Fibroblast of skin of back (primary cell): ENCODE measurements at regions not wholly inside any gene's neighbourhood (a gene's known extent, or its start where the extent isn't known, plus 50 kb on each side); places are given as distances from the start of the nearest gene placed in this dataset.

ENCODE experiments used
- DNase-seq: peaks from one replicate; pipeline ENCODE4 v3.0.0-alpha.2; 2013

DNA sequence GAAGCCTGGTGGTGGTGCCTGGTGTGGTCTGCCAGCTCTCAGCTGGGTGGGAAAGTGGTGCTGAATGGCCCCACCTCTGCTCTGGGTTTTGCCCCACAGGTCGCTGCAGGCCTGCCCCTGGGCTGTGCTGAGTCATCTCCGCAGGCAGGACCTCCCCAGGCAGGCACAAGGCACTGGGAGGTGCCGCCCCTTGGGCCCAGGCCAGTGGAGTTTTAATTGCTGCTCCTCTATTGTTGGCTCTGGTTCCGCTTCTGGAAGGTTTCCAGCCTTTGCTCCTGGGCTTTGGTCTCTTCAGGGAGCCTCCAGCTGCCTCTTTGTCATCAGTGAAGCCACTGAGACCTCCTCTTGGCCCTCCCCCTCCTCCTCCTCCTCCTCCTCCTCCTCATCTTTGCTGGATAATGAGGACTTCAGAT is 180.3 kb upstream of the GRB10 start:
- peak; percentile 89 for DNase-seq

GRCh38 chr7:50962281-50962883 is 179.7 kb upstream of the GRB10 start:
- DNase-seq: no peak

- no peak for DNase-seq
Observed at GRCh38 chr7:50960621-50961310, 178.1 kb upstream of the GRB10 start.

DNA sequence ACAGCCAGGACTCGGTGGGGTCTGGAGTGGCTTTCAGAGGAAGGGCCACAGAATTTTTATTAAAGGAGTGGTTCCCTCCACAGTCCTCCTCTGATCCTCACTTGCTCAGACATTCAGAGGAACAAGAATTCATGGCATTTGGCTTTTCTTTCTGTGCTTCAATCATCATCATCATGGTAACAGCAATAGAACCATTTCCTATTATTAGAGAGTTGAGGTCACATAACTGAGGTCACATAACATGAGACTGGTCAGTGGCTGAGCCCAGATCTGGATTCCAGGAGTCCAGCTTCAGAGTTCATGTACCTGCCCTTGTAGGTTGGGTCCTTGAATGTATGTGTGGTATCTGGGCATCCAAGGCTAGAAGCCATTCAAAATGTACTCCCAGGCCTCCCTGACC is 177.3 kb upstream of the GRB10 start:
- no peak for DNase-seq

DNA sequence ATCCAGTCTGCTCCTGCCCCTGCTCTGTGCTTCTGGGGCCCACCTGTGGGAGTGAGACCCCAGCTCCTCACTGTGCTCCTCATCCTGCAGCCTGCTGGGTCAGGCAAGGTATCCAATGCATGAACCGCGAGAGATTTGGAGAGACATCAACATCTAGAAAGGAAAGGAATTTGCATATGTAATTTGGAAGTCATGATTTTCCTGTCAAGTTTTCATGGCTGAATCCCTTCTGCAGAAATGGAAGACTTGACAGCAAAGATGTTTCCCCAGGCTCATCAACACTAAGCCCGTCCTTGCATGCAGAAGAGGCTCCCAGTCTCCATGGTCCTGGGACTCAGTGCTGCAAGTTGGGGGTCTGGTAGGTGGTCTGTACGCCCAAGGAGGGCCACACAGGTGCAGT is 176.9 kb upstream of the GRB10 start:
- DNase-seq: no peak

- no peak for DNase-seq
Observed at GRCh38 chr7:50957855-50958254, 175.2 kb upstream of the GRB10 start.

DNA sequence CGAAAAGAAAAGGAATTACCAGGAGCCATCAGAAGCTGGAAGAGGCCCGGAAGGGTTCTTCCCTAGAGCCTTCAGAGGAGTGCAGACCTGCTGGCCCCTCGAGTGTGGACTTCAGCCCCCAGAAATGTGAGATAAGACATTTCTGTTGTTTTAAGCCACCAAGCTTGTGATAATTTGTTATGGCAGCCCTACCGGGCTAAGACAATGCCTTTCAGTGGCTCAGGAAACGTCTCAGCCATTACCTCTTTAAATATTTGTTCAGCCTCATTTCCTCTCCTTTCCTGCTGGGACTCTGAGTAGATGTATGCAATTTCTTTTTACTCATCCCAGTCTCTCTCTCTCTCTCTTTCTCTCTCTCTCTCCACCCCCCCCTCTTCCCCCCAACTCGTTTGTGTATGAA is 174.7 kb upstream of the GRB10 start:
- DNase-seq: no peak

DNA sequence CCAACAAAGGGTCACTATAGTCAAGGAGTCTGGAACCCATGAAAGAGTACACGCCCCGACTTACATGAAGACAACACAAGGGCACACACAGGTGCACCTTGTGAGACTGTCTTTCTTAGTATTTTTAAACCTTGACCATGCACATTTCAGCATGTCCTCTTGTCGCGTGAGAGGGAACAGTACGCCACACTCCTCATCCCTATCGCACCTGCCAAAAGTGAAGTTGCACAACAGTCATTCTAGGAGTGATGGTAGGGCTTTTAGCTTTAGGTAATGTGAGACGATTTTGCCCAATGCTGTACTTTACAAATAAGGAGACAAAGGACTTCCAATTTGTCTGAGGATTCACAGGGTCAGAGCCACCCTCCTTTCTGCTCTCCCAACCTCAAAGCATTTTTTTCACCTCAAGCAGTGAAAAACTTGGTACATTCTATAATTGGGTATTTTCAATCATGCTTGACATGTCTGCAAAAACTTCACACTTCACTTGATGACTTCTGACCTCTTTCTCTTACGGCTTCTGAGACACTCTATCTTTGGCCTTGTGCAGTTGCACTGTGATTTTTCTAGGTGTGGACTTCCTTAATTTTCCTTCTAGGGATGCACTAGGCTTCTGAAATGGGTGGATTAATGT is 173.9 kb upstream of the GRB10 start:
- DNase-seq: no peak

- DNase-seq: no peak
Observed at GRCh38 chr7:50954716-50955115, 172.0 kb upstream of the GRB10 start.

DNA sequence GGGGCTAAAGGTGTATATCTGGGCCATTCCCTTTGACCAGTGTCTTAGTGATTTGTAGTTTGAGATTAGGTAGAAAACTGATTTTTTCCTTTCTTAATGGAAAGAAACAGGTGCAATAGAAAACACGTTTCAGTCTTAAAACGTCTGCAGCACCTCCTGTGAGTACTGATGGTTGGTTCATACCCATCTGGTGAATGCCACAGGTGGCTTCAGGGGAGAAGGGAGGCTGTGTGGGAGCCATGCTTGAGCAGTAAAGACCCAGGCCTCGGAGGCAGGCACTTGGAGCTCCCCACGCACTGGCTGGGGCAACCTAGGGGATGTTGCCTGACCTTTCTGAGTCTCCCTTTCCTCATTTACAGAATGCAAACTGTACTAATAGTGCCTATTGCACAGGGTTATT is 171.5 kb upstream of the GRB10 start:
- no peak for DNase-seq

DNA sequence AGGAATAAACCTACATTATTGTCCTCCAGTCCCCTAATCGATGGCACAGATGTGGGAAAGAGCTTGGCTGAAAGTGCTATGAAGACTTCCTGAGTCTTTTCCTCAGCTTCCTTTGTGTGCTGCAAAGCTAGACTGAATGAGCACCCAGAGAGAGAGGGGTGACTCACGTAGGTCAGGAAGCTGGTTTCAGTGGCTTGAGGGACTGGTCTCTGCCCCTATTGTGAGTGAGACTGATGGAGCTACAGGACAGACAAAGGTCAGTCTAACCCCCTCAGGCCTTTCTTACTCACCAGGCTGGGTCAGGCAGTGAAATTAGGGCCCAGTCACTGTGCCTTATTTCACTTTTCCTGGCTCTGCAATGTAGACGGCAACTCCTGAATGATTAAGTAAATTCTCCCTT is 171.1 kb upstream of the GRB10 start:
- DNase-seq: peak; percentile 32

GRCh38 chr7:50953303-50953702 is 170.6 kb upstream of the GRB10 start:
- no peak for DNase-seq

DNA sequence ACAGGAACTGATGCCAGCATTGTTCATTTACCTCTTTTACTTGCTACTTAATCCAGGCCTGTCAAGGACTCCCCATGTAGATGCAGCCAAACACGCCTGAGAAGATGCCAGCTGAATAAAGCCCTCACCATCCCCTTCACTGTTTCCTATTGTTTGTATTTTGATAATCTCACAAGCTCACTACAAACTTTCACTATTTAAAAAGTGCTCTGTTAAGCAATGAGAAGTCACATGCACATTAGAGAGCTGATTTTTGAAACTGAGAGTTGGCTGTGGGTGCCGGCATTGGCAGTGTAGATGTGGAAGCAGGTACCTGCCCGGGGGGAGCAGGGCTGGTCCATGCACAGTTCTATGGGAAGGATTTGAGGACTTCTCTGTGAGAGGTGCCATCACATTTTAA is 169.8 kb upstream of the GRB10 start:
- no peak for DNase-seq

DNA sequence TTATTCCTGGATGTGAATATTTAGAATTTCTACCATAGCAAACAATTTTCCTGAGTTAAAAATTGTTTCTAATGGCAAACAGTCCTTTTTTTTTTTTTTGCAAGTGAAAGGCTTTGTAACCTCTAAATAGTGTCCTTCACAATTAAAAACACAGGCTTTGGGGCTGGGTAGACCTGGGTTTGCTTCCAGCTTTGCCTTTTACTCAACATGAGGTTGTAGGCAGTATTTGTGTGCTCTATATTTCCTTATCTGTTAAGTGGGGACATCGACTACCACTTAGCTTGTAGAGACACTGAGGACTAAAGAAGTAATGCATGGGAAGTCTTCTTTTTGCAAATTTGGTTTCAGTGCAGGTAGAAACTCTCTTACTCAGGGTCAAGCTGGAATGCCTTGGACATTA is 169.4 kb upstream of the GRB10 start:
- no peak for DNase-seq

GRCh38 chr7:50943482-50943881 is 160.8 kb upstream of the GRB10 start:
- no peak for DNase-seq

- DNase-seq: no peak
Observed at GRCh38 chr7:50941525-50941924, 158.8 kb upstream of the GRB10 start.

- peak; percentile 65 for DNase-seq
Observed at GRCh38 chr7:50940621-50941020, 157.9 kb upstream of the GRB10 start.

DNA sequence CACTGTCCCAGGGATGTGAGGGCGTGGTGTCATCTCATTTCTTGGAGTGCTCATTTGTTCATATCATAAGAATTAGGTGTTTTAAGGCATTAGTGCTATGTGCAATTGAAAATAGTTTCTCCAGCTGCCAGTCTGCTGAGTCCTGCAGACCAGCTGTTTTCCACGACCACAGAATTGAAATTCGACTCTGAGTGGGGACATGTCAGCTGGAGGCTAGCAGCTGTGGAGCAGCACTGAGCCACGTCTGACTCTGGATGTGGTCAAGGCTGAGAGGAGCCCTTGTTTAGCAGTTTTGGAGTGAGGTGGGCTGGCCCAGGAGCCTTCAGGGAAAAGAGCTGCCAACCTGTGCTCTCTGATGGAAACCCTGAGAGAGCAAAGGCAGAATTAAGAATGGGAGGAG is 156.3 kb upstream of the GRB10 start:
- peak; percentile 42 for DNase-seq

DNA sequence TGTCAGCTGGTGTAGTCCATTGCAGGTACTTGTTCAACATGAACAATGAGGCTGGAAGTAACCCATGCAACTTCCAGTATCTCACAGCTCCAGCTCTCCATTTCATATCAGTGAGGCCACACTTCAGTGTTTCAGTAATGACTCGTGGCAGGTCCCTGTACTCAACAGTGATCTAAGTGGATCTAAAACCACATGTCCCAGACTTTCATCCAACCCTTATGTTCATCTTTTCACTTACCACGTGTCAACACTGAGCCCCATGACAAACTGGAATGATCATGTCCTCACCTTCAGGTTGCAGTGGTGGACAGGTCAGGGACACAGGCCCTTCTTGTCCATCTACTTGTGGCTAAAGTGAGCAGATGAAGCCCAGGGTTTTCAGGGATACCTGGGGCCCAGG is 155.0 kb upstream of the GRB10 start:
- DNase-seq: no peak

- no peak for DNase-seq
Observed at GRCh38 chr7:50926049-50926448, 143.4 kb upstream of the GRB10 start.

GRCh38 chr7:50923476-50923875 is 140.8 kb upstream of the GRB10 start:
- DNase-seq: no peak

GRCh38 chr7:50921114-50921813 is 138.6 kb upstream of the GRB10 start:
- DNase-seq: no peak

DNA sequence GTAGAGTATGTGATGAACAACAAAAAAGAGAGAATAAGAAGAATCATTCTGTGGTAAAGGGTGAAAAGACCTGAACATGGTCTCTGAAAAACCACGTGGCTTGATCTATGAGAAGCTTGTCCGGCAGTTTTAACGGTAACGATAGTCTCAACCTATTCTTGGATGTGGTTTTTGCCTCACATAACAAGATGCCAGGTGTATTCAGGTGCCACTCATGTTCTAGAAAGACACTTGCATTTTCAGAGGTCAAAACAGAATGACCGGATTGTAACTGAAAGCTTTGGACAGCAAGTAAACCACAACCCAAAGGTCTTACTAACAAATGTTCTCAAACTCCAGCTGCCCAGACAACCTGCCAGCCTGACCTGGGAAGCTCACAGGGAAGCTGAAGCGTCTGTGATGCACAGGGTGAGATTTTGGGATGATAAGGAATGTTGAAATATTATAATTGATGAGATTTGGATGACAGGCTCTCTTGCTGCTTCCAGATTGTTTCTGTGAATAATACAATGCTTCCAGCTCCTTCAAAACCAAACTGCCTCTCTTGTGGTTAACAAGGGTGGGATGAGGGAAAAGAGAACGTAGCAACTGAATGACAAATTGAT is 137.4 kb upstream of the GRB10 start:
- DNase-seq: no peak
